ENCODE measurements at regions not wholly inside any gene's neighbourhood (a gene's known extent, or its start where the extent isn't known, plus 50 kb on each side); places are given as distances from the start of the nearest gene placed in this dataset.

DNA sequence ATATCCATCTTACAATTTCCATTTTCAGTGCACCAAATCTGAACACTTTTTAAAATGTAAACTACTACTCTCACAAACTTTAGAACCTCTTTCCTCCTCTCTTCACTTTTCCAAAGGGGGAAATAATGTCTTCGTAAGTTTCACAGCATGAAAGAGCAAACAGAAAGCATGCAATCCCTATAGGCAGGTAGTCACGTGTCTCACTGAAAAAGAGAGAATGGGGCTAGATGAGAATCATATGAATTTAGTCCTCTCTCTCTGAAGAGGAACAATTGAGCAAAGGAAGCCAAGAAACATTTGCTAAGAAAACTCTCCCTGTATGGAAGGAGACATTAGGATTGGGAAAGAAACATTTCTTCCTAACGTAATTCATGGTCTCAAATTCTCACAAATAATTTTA lies 613.9 kb downstream of the PLA2G4A start:
- TF ChIP-seq EHMT2 (IDR thresholded peaks at IDR 0.05; ENCODE audit: low read depth) (no peak), POLR2AphosphoS2 (conservative IDR thresholded peaks at IDR 0.05; ENCODE audit: low read length) (no peak), NPAS2 (CRISPR knock-in tag; IDR thresholded peaks at IDR 0.05; ENCODE audit: borderline replicate concordance) (no peak)

Measured in A549 (cell line).